Lung (tissue), 11 donors: ENCODE measurements at regions not wholly inside any gene's neighbourhood (a gene's known extent, or its start where the extent isn't known, plus 50 kb on each side); places are given as distances from the start of the nearest gene placed in this dataset.

Experiments
- ATAC-seq: fragments of 200-7000 bp; cut with Tn5 transposase; one replicate; pipeline ENCODE4 v1.9.1; 2020; ENCODE audit warnings: moderate number of reproducible peaks; ENCODE audit not compliant: insufficient read depth, low FRiP score
- DNase-seq, 3 donors: peaks; one replicate each; pipeline ENCODE4 v3.0.0-alpha.2; 2013 to 2017
- H3K27ac ChIP-seq, 2 donors: one replicate each; pipeline ENCODE4 v1.5.1; 2013; ENCODE audit warnings: mild to moderate bottlenecking in 2 of 2, moderate library complexity in 2 of 2, control low read depth in 1 of 2, inconsistent platforms in 1 of 2, low read depth in 1 of 2, low read length in 1 of 2
- H3K27me3 ChIP-seq, 3 donors: one replicate each; pipeline ENCODE4 v1.5.1; 2013; ENCODE audit warnings: low read length in 2 of 3; ENCODE audit not compliant: control insufficient read depth in 3 of 3, insufficient read depth in 3 of 3
- H3K36me3 ChIP-seq, 4 donors: one replicate each; pipeline ENCODE4 v1.5.1; 2013; ENCODE audit warnings: low read length in 4 of 4, mild to moderate bottlenecking in 1 of 4, moderate library complexity in 1 of 4; ENCODE audit not compliant: control insufficient read depth in 4 of 4, insufficient read depth in 4 of 4
- H3K4me1 ChIP-seq, 5 donors: one replicate each; pipeline ENCODE4 v1.5.1; 2013; ENCODE audit warnings: low read length in 5 of 5, mild to moderate bottlenecking in 2 of 5, moderate library complexity in 1 of 5; ENCODE audit not compliant: control insufficient read depth in 5 of 5, insufficient read depth in 5 of 5
- H3K4me3 ChIP-seq: one replicate; pipeline ENCODE4 v1.5.1; 2013; ENCODE audit warnings: mild to moderate bottlenecking, control low read depth, moderate library complexity
- H3K9ac ChIP-seq, 2 donors: one replicate each; pipeline ENCODE4 v1.5.1; 2013; ENCODE audit warnings: low read length in 2 of 2, control low read depth in 1 of 2; ENCODE audit not compliant: insufficient read depth in 1 of 2
- H3K9me3 ChIP-seq, 4 donors: one replicate each; pipeline ENCODE4 v1.5.1; 2013; ENCODE audit warnings: low read length in 3 of 4, mild to moderate bottlenecking in 1 of 4, moderate library complexity in 1 of 4; ENCODE audit not compliant: control insufficient read depth in 4 of 4, insufficient read depth in 3 of 4
- CTCF ChIP-seq: IDR thresholded peaks from 2 replicates; pipeline ENCODE4 v1.5.1; 2012; ENCODE audit warnings: mild to moderate bottlenecking; ENCODE audit errors: control extremely low read depth, extremely low read depth
- WGBS, 2 donors: extraction: QIAGEN DNeasy Blood & Tissue Kit; methylation state at CpG; one replicate each; pipeline ENCODE4 v1.1.7; 2013; 5-methylcytosine and 5-hydroxymethylcytosine counted together
- donor health status: control.
- donor health status: control.
- donor health status: Bipolar disorder and iron deficiency.
- donor health status: healthy.
- donor health status: DM: yes; HTN: yes; CAD: no.

DNA sequence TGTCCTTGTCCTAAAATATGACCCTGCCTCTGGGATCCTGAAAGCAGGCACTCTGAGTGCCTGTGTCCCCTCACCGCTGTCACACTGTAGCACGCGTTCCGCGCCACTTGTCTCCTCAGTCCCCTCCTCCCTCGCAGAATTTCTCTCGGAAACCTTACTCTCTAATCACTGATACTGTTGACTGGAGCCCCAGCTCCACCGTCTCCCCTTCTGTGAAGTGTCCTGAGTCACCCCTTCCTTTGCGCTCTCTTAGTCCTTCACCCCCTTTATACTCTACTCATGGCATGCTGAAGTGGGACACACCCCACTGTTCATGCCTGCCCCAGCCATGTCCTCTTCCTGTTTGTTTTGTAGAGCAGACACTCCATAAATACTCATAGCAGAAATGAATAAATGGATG lies 104.7 kb downstream of the ZNF664 start:
- no peaks in the 10 kb centered on the region for H3K27me3 ChIP-seq
- no peak overlapping the region for H3K9ac ChIP-seq
- H3K9me3 ChIP-seq, result no peaks in the 10 kb centered on the region
- H3K27ac ChIP-seq, result no peak overlapping the region
- no peaks in the 10 kb centered on the region for H3K36me3 ChIP-seq
- WGBS, 2 donors, result 76 to 85% methylated on average over 9 of the region's 9 CpGs
- no peak overlapping the region for H3K4me3 ChIP-seq
- peaks cover 0 to 5% (median 0%) of the 10 kb centered on the region in 5 donors for H3K4me1 ChIP-seq
- ATAC-seq, result peak; percentile 43
- DNase-seq, result no peak
- TF ChIP-seq CTCF, result no peak

DNA sequence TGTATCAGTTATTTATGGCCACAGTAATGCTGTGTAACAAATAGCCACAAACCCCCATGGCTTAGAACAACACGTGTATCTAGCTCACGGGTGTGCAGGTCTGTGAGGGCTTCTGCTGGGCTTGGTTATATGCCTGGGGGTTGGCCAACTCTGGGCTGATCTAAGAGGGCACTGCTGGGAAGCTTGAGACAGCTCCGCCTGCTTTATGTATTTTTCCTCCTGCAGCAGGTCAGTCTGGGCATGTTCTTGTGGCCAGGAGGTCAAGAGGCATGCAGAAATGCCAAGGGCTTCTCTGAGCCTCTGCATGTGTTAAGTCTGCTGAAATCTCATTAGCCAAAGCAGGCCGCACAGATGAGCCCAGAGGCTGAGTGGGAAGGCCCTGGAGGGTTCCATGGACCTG lies 105.8 kb downstream of the ZNF664 start:
- Histone ChIP-seq H3K27me3 (no peaks in the 10 kb centered on the region), H3K27ac (no peak overlapping the region), H3K4me3 (no peak overlapping the region), H3K4me1 (no peaks in the 10 kb centered on the region), H3K9ac (no peak overlapping the region), H3K36me3 (no peaks in the 10 kb centered on the region), H3K9me3 (no peaks in the 10 kb centered on the region)
- DNase-seq, result no peak
- WGBS, 2 donors, result 80 to 84% methylated on average over 4 of the region's 4 CpGs
- no peak for ATAC-seq
- no peak for TF ChIP-seq CTCF

DNA sequence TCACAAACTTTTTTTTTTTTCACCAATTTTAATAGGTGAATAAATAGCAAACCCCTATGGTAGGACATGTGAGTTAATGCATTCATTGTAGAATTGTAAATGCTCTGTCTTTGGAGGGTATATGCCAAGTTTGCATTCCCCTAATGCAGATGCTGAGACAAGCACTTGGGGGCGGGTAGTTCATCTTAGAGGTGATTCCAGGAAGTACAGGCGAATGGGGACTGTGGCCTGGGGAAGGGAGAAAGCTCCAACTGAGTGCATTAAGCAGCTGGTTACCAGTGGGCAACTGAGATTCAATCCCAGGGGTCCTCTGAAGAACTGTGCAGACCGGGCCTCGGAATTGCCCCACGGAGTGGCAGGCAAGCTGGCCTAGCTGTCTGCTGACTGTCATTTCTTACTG lies 107.6 kb downstream of the ZNF664 start:
- H3K36me3 ChIP-seq, result no peaks in the 10 kb centered on the region
- DNase-seq (no peak), ATAC-seq (no peak)
- no peak overlapping the region for H3K9ac ChIP-seq
- no peaks in the 10 kb centered on the region for H3K9me3 ChIP-seq
- H3K27ac ChIP-seq, result no peak overlapping the region
- TF ChIP-seq CTCF, result no peak
- no peaks in the 10 kb centered on the region for H3K4me1 ChIP-seq
- no peaks in the 10 kb centered on the region for H3K27me3 ChIP-seq
- WGBS, 2 donors, result 94 to 95% methylated on average over 5 of the region's 5 CpGs
- H3K4me3 ChIP-seq, result no peak overlapping the region

- peaks cover 0 to under 1% (median 0%) of the 10 kb centered on the region in 4 donors for H3K9me3 ChIP-seq
- WGBS, 2 donors, result 94% methylated on average over 10 of the region's 10 CpGs
- ATAC-seq (no peak), DNase-seq (no peak)
- H3K4me1 ChIP-seq, result peaks cover 0 to 1% (median 0%) of the 10 kb centered on the region in 5 donors
- H3K27ac ChIP-seq, result no peak overlapping the region
- H3K27me3 ChIP-seq, result no peaks in the 10 kb centered on the region
- TF ChIP-seq CTCF, result no peak
- H3K9ac ChIP-seq, result no peak overlapping the region
- no peaks in the 10 kb centered on the region for H3K36me3 ChIP-seq
- no peak overlapping the region for H3K4me3 ChIP-seq
Observed at GRCh38 chr12:124082012-124082411, 109.0 kb downstream of the ZNF664 start.
